ENCODE measurements at regions not wholly inside any gene's neighbourhood (a gene's known extent, or its start where the extent isn't known, plus 50 kb on each side); places are given as distances from the start of the nearest gene placed in this dataset.

DNA sequence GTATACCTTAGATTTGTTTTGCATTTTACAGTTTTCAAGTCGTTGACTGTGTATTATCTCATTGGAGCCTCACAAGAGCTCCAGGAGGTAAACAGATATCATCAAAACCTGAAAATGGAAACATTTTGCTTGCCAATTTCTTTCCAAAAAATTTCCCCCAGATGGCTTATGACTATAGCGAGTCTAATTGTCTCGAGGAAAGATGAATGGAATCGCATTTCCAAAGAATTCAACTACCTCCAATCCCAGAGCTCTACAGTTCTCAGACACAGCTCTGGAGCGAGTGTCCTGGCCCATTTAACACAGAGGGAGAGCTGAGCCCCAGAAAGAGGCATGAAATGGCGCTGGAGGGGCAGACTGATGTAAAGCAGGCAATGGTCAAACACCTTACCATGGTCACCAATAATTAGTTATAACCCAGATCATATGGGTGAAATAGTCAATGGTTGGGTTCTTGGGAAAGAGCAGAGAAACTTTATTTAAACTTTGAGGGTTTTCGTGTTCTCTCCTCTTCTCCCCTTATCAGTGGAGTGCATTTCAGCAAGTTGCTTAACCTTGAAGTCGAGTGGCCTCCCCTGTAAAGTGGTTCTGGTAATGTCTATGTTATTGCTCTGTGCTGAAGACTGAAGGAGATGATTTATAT is 168.2 kb downstream of the ZDHHC21 start:
- TF ChIP-seq CTCF (IDR thresholded peaks at IDR 0.05; ENCODE audit: insufficient read depth, low read length) (no peak), POLR2AphosphoS5 (IDR thresholded peaks at IDR 0.05; ENCODE audit: low read depth) (no peak), GABPA (IDR thresholded peaks at IDR 0.05; ENCODE audit: low read depth) (no peak), SPI1 (IDR thresholded peaks at IDR 0.05; ENCODE audit: borderline replicate concordance, low read depth) (no peak)
- TF ChIP-seq, protein P1, sequence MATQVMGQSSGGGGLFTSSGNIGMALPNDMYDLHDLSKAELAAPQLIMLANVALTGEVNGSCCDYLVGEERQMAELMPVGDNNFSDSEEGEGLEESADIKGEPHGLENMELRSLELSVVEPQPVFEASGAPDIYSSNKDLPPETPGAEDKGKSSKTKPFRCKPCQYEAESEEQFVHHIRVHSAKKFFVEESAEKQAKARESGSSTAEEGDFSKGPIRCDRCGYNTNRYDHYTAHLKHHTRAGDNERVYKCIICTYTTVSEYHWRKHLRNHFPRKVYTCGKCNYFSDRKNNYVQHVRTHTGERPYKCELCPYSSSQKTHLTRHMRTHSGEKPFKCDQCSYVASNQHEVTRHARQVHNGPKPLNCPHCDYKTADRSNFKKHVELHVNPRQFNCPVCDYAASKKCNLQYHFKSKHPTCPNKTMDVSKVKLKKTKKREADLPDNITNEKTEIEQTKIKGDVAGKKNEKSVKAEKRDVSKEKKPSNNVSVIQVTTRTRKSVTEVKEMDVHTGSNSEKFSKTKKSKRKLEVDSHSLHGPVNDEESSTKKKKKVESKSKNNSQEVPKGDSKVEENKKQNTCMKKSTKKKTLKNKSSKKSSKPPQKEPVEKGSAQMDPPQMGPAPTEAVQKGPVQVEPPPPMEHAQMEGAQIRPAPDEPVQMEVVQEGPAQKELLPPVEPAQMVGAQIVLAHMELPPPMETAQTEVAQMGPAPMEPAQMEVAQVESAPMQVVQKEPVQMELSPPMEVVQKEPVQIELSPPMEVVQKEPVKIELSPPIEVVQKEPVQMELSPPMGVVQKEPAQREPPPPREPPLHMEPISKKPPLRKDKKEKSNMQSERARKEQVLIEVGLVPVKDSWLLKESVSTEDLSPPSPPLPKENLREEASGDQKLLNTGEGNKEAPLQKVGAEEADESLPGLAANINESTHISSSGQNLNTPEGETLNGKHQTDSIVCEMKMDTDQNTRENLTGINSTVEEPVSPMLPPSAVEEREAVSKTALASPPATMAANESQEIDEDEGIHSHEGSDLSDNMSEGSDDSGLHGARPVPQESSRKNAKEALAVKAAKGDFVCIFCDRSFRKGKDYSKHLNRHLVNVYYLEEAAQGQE (IDR thresholded peaks at IDR 0.05; ENCODE audit: insufficient replicate concordance, low read depth), result no peak
- no peak for DNase-seq (ENCODE audit: low read depth in 1 of 2, low spot score in 1 of 2)
- Histone ChIP-seq H3K4me3 (replicated peaks; ENCODE audit: insufficient read depth, low read length) (no peak overlapping the region), H3K27ac (replicated peaks) (no peak overlapping the region), H3K27me3 (ENCODE audit: insufficient read depth, poor library complexity, severe bottlenecking) (no peaks in the 10 kb centered on the region)

DNA sequence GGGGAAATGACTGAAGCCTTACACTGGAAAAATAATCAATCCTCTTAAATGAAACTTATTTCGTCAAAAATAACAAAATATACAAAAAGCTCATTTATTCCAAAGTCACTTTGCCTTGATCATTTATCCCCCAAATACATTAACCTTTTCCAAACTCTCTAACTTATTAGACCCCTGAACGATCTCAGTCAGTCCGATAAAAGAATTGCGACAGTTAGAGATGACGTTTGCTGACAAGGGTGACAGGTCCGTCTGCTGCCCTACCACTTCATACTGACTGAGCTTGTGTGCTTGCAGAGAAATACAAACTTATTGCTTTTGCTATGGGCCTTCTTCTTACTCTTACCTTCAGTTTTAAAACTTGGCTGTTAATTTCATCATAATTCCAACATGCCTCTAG is 169.7 kb downstream of the ZDHHC21 start:
- H3K4me3 ChIP-seq (replicated peaks; ENCODE audit: insufficient read depth, low read length), result no peak overlapping the region
- TF ChIP-seq GABPA (IDR thresholded peaks at IDR 0.05; ENCODE audit: low read depth) (no peak), CTCF (IDR thresholded peaks at IDR 0.05; ENCODE audit: insufficient read depth, low read length) (no peak), POLR2AphosphoS5 (IDR thresholded peaks at IDR 0.05; ENCODE audit: low read depth) (no peak), SPI1 (IDR thresholded peaks at IDR 0.05; ENCODE audit: borderline replicate concordance, low read depth) (no peak)
- TF ChIP-seq, protein P1 (IDR thresholded peaks at IDR 0.05; ENCODE audit: insufficient replicate concordance, low read depth), result no peak
- no peak for DNase-seq (ENCODE audit: low read depth in 1 of 2, low spot score in 1 of 2)

GRCh38 chr9:14522627-14523379 is 170.4 kb downstream of the ZDHHC21 start:
- Histone ChIP-seq H3K27ac (replicated peaks) (no peak overlapping the region), H3K4me3 (replicated peaks; ENCODE audit: insufficient read depth, low read length) (no peak overlapping the region), H3K27me3 (ENCODE audit: insufficient read depth, poor library complexity, severe bottlenecking) (no peaks in the 10 kb centered on the region)
- no peak for DNase-seq (ENCODE audit: low read depth in 1 of 2, low spot score in 1 of 2)
- TF ChIP-seq, protein P1 (IDR thresholded peaks at IDR 0.05; ENCODE audit: insufficient replicate concordance, low read depth), result no peak
- no peak for TF ChIP-seq CTCF (IDR thresholded peaks at IDR 0.05; ENCODE audit: insufficient read depth, low read length)
- no peak for TF ChIP-seq SPI1 (IDR thresholded peaks at IDR 0.05; ENCODE audit: borderline replicate concordance, low read depth)
- no peak for TF ChIP-seq GABPA (IDR thresholded peaks at IDR 0.05; ENCODE audit: low read depth)
- TF ChIP-seq POLR2AphosphoS5 (IDR thresholded peaks at IDR 0.05; ENCODE audit: low read depth), result no peak

More for the DNA sequence above, 169.7 kb downstream of the ZDHHC21 start:
- H3K27ac ChIP-seq (replicated peaks), result no peak overlapping the region
- H3K27me3 ChIP-seq (ENCODE audit: insufficient read depth, poor library complexity, severe bottlenecking), result no peaks in the 10 kb centered on the region

All from HL-60 (cell line).